ENCODE measurements at regions not wholly inside any gene's neighbourhood (a gene's known extent, or its start where the extent isn't known, plus 50 kb on each side); places are given as distances from the start of the nearest gene placed in this dataset.

DNA sequence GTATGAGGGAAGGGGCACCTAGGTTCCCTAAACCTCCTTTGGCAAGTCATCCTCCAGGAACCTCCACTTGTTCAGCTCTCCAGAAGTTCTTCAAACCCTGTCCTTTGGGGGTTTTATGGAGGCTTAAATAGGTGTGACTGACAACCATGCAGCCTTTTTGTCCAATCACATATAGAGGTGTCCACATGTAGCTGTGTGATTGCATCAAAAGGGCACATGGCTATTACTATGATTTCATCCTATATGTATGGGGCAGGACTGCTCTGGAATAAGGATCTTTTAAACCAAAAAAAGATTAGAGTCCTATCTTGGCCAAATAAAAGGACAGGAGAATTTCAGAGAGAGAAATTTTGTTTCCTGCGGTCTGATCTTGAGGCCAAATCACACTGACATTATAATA is 453.2 kb upstream of the EPHA6 start:
- H3K27me3 ChIP-seq = no peaks in the 10 kb centered on the region
- no peak overlapping the region for H3K4me3 ChIP-seq
- no peaks in the 10 kb centered on the region for H3K4me1 ChIP-seq
- DNase-seq = no peak
- no peaks in the 10 kb centered on the region for H3K36me3 ChIP-seq
- no peak overlapping the region for H3K27ac ChIP-seq
- H3K9me3 ChIP-seq (replicated peaks) = no peaks in the 10 kb centered on the region

GRCh38 chr3:96370637-96371036 is 443.8 kb upstream of the EPHA6 start:
- Histone ChIP-seq H3K36me3 (no peaks in the 10 kb centered on the region), H3K4me1 (no peaks in the 10 kb centered on the region), H3K9me3 (replicated peaks) (no peaks in the 10 kb centered on the region), H3K4me3 (no peak overlapping the region), H3K27me3 (no peaks in the 10 kb centered on the region), H3K27ac (no peak overlapping the region)
- no peak for DNase-seq

GRCh38 chr3:96410006-96410730 is 404.2 kb upstream of the EPHA6 start:
- no peaks in the 10 kb centered on the region for H3K4me1 ChIP-seq
- no peaks in the 10 kb centered on the region for H3K9me3 ChIP-seq (replicated peaks)
- no peaks in the 10 kb centered on the region for H3K36me3 ChIP-seq
- no peak overlapping the region for H3K27ac ChIP-seq
- H3K27me3 ChIP-seq = no peaks in the 10 kb centered on the region
- no peak overlapping the region for H3K4me3 ChIP-seq
- DNase-seq = no peak

DNA sequence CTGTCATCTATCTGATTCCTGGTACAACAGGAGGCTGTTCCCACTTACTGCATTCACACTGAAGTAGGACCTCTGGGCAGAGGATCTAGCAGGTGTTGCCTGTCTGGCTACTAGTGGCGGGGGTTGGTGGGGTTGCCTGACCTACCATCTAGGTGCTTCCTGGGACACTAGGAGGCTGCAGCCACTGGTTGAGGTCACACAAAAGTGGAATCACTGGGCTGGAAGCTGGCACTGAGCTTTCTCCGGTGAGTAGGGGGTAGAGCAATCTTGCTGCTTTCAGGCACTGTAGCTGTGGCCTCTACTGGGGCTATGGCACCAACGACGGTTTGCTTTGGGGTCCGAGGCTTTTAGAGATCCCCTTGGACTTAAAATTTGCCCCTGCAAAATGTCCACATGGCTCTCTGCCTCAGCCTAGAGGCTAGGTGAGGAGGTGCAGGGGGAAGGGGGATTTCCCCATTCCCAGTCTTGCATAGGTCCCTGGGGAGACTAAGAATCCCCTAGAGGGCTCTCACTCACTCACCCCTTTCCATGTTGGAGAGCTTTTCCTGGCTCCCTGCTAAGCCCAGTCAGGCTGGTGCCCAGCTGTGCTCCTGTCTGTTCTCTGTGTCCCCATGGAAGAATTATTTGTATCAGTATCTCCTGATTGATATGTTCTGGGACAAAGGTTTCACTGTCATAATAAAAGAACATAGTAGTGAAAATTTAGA is 397.7 kb upstream of the EPHA6 start:
- Histone ChIP-seq H3K4me3 (no peak overlapping the region), H3K9me3 (replicated peaks) (no peaks in the 10 kb centered on the region), H3K27me3 (no peaks in the 10 kb centered on the region), H3K27ac (no peak overlapping the region), H3K36me3 (no peaks in the 10 kb centered on the region), H3K4me1 (no peaks in the 10 kb centered on the region)
- DNase-seq = peak in 1 of 2 experiments; percentile 5

- Histone ChIP-seq H3K4me1 (no peaks in the 10 kb centered on the region), H3K9me3 (replicated peaks) (no peaks in the 10 kb centered on the region), H3K27ac (no peak overlapping the region), H3K36me3 (no peaks in the 10 kb centered on the region), H3K4me3 (no peak overlapping the region), H3K27me3 (0 out of 2 replicates have a peak, but pooled peaks cover 9% of the 10 kb centered on the region)
- no peak for DNase-seq
These were observed 386.3 kb upstream of the EPHA6 start for GRCh38 chr3:96428097-96428496.

DNA sequence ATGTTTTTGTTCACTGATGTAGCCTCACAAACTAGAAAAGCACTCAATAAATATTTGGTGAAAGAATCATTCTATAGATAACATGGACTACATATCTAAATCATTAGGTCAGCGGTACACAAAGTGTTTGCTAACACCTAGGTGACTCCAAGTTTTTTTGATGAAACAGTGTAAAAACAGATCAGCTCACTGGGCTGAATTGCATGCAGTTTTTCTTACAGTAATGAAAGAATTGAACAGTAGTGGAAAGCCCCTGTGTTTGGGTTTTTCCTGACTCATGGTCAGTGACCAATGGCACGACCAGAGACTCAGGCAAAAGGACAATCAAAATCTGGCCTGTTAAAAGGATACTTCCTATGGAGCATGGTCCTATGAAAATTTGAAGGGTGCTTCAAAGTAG is 384.3 kb upstream of the EPHA6 start:
- H3K4me1 ChIP-seq = no peaks in the 10 kb centered on the region
- H3K27me3 ChIP-seq = 0 out of 2 replicates have a peak, but pooled peaks cover 9% of the 10 kb centered on the region
- no peak overlapping the region for H3K27ac ChIP-seq
- no peaks in the 10 kb centered on the region for H3K36me3 ChIP-seq
- H3K4me3 ChIP-seq = no peak overlapping the region
- H3K9me3 ChIP-seq (replicated peaks) = no peaks in the 10 kb centered on the region
- DNase-seq = no peak

DNA sequence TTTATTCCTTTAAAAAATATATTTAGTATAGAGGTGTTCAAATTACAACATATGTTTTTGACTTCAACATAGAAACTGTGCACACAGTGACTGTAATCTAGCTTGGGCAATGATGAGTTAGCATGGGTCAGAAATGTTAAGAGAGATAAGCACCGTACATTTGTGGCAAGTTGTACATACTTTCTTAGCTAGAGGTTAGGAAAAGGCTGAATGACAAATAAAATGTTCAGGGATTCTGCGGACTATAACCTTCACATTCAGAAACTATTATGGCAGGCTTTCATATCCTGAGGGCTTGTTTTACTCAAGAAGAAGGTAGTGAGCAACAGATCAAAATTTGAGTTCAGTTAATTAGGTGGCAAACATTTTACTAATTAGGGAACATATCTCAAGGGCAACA is 379.7 kb upstream of the EPHA6 start:
- Histone ChIP-seq H3K9me3 (replicated peaks) (no peaks in the 10 kb centered on the region), H3K4me1 (no peaks in the 10 kb centered on the region), H3K27ac (no peak overlapping the region), H3K4me3 (no peak overlapping the region), H3K36me3 (no peaks in the 10 kb centered on the region), H3K27me3 (no peaks in the 10 kb centered on the region)
- no peak for DNase-seq

DNA sequence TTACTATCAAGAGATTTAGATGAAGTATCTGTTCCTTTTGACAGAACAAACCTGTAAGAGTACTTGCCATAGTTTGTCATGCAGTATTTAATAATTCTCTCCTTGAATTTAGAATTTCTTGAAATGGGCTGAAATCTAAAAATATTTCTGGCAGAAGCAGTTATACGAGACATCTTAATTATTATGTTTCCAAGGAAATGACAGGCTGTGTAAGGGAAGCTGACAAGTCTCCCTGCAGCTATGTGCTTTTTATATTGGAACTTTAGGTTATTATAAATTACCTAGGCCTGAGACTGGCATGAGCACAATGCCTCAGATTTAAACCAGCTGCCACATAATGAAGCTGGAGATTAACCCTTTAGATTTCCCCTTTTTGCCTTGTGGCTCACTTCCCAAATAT is 365.0 kb upstream of the EPHA6 start:
- H3K27ac ChIP-seq = no peak overlapping the region
- H3K4me1 ChIP-seq = no peaks in the 10 kb centered on the region

DNA sequence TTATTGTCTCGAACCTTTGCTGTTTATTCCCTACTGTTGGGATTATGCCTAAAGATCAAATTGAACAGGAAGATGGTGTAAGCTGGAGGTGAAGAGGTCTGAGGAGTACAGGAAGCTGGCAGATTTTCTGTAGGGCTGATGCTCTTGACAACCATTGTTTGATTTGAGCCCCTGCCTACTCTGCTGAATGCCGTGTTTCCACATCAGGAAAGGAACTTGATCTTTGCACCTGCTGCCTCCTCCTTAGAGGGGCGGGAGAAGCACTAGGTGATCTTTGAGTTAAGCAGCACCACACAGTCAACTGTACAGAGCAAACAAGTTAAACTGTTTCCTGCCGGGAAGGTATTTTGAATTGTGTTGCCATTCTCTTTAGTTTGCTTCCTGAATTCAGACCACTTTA is 364.6 kb upstream of the EPHA6 start:
- H3K27me3 ChIP-seq = no peaks in the 10 kb centered on the region; the same call in 1 of the 2 replicates
- H3K27ac ChIP-seq = no peak overlapping the region
- H3K4me3 ChIP-seq = no peak overlapping the region
- H3K36me3 ChIP-seq = no peaks in the 10 kb centered on the region
- H3K9me3 ChIP-seq (replicated peaks) = no peaks in the 10 kb centered on the region
- DNase-seq = no peak
- no peaks in the 10 kb centered on the region for H3K4me1 ChIP-seq

More for the DNA sequence above, 365.0 kb upstream of the EPHA6 start:
- DNase-seq = no peak
- Histone ChIP-seq H3K27me3 (no peaks in the 10 kb centered on the region; the same call in 1 of the 2 replicates), H3K4me3 (no peak overlapping the region), H3K36me3 (no peaks in the 10 kb centered on the region), H3K9me3 (replicated peaks) (no peaks in the 10 kb centered on the region)

GRCh38 chr3:96450699-96451098 is 363.7 kb upstream of the EPHA6 start:
- H3K27me3 ChIP-seq = no peaks in the 10 kb centered on the region; the same call in 1 of the 2 replicates
- H3K4me3 ChIP-seq = no peak overlapping the region
- H3K36me3 ChIP-seq = no peaks in the 10 kb centered on the region
- H3K27ac ChIP-seq = no peak overlapping the region
- H3K9me3 ChIP-seq (replicated peaks) = no peaks in the 10 kb centered on the region
- no peak for DNase-seq
- no peaks in the 10 kb centered on the region for H3K4me1 ChIP-seq

GRCh38 chr3:96465521-96465920 is 348.9 kb upstream of the EPHA6 start:
- H3K36me3 ChIP-seq = no peaks in the 10 kb centered on the region
- H3K9me3 ChIP-seq (replicated peaks) = no peaks in the 10 kb centered on the region
- no peak for DNase-seq

DNA sequence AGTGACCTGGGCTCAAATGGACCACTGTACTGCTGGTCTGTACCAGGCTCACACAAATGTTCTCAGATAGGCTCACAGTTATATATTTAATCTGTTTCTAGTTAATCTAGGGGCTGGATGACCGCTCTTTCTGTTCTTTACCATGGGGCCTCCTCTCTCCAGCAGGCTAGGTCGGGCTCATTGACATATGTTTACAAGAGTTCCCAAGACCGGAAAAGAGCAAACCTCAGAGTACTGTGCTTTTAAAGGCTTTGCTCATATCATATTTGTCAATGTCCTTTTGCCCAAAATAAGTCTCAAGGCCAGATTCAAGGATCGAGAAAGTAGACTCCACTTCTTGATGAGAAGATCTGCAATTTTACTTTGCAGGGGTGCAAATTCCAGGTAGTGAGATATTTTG is 348.0 kb upstream of the EPHA6 start:
- Histone ChIP-seq H3K27me3 (peaks cover 4% of the 10 kb centered on the region; the same call in 1 of the 2 replicates), H3K27ac (no peak overlapping the region), H3K9me3 (replicated peaks) (no peaks in the 10 kb centered on the region), H3K36me3 (no peaks in the 10 kb centered on the region), H3K4me3 (no peak overlapping the region), H3K4me1 (no peaks in the 10 kb centered on the region)
- DNase-seq = no peak

More at GRCh38 chr3:96465521-96465920, 348.9 kb upstream of the EPHA6 start:
- Histone ChIP-seq H3K27ac (no peak overlapping the region), H3K4me1 (no peaks in the 10 kb centered on the region), H3K4me3 (no peak overlapping the region), H3K27me3 (peaks cover 4% of the 10 kb centered on the region; the same call in 1 of the 2 replicates)

GRCh38 chr3:96467639-96468038 is 346.8 kb upstream of the EPHA6 start:
- Histone ChIP-seq H3K9me3 (replicated peaks) (no peaks in the 10 kb centered on the region), H3K27me3 (peaks cover 4% of the 10 kb centered on the region; the same call in 1 of the 2 replicates), H3K27ac (no peak overlapping the region), H3K4me3 (no peak overlapping the region), H3K4me1 (no peaks in the 10 kb centered on the region), H3K36me3 (no peaks in the 10 kb centered on the region)
- no peak for DNase-seq

- Histone ChIP-seq H3K36me3 (no peaks in the 10 kb centered on the region), H3K27ac (no peak overlapping the region), H3K4me3 (no peak overlapping the region), H3K4me1 (no peaks in the 10 kb centered on the region), H3K9me3 (replicated peaks) (no peaks in the 10 kb centered on the region), H3K27me3 (no peaks in the 10 kb centered on the region)
- DNase-seq = no peak
These were observed 335.9 kb upstream of the EPHA6 start for GRCh38 chr3:96478496-96478895.

DNA sequence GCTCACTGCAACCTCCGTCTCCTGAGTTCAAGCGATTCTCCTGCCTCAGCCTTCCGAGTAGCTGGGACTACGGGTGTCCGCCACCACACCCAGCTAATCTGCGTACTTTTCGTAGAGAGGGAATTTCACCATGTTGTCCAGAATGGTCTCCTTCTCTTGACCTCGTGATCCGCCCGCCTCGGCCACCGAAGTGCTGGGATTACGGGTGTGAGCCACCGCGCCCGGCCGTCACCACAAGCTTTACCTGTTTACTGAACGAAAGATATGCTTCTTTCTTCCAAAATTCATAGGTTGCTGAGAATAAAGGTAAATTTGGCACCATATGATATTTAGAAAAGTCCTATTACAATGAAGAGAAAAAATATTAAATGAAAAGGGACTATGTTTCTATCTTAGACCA is 333.5 kb upstream of the EPHA6 start:
- Histone ChIP-seq H3K4me1 (no peaks in the 10 kb centered on the region), H3K9me3 (replicated peaks) (no peaks in the 10 kb centered on the region), H3K27me3 (no peaks in the 10 kb centered on the region), H3K36me3 (no peaks in the 10 kb centered on the region), H3K4me3 (no peak overlapping the region), H3K27ac (no peak overlapping the region)
- DNase-seq = no peak
